Lower leg skin (tissue), 3 donors: ENCODE measurements at regions not wholly inside any gene's neighbourhood (a gene's known extent, or its start where the extent isn't known, plus 50 kb on each side); places are given as distances from the start of the nearest gene placed in this dataset.

Experiments
- POLR2A ChIP-seq, 2 donors: fragments of 450-650 bp; IDR thresholded peaks; one replicate each; pipeline ENCODE4 v1.6.1; 2016 to 2017; ENCODE audit warnings: antibody characterized with exemption in 2 of 2, mild to moderate bottlenecking in 1 of 2, moderate library complexity in 1 of 2
- TF ChIP-seq, protein P1 (sequence below), 3 donors: fragments of 450-650 bp; IDR thresholded peaks; one replicate each; pipeline ENCODE4 v1.5.1; 2016; ENCODE audit warnings: antibody characterized with exemption in 3 of 3, mild to moderate bottlenecking in 3 of 3, moderate library complexity in 2 of 3

GRCh38 chr18:51510020-51510419 is 312.5 kb upstream of the MEX3C start:
- TF ChIP-seq, protein P1, sequence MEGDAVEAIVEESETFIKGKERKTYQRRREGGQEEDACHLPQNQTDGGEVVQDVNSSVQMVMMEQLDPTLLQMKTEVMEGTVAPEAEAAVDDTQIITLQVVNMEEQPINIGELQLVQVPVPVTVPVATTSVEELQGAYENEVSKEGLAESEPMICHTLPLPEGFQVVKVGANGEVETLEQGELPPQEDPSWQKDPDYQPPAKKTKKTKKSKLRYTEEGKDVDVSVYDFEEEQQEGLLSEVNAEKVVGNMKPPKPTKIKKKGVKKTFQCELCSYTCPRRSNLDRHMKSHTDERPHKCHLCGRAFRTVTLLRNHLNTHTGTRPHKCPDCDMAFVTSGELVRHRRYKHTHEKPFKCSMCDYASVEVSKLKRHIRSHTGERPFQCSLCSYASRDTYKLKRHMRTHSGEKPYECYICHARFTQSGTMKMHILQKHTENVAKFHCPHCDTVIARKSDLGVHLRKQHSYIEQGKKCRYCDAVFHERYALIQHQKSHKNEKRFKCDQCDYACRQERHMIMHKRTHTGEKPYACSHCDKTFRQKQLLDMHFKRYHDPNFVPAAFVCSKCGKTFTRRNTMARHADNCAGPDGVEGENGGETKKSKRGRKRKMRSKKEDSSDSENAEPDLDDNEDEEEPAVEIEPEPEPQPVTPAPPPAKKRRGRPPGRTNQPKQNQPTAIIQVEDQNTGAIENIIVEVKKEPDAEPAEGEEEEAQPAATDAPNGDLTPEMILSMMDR (IDR thresholded peaks at IDR 0.05) = no peak
- TF ChIP-seq POLR2A (IDR thresholded peaks at IDR 0.05) = no peak
